ENCODE measurements at regions not wholly inside any gene's neighbourhood (a gene's known extent, or its start where the extent isn't known, plus 50 kb on each side); places are given as distances from the start of the nearest gene placed in this dataset.

DNA sequence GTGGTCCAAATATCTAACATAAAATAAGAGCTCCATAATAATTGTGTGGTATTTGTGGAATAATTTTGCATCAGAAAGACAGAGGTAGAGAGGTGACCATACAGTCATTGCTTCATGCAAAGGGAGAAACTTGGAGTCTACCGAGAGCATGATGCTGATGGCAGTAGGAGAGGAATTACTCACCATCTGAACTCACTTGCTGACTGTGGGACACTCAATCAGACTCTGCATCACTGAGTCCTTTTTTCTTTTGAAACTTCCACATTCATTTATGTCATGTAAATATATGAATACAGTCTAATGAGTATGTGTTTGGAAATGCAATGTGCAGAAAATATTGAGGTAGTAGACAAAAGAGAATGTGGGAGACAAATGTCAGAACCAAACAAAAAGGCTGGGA is 933.8 kb downstream of the REEP3 start:
- Histone ChIP-seq H3K4me1 (ENCODE audit: insufficient read depth, low read length) (no peaks in the 10 kb centered on the region), H3K9ac (ENCODE audit: insufficient read depth, low read depth, low read length) (no peak overlapping the region), H3K79me2 (ENCODE audit: insufficient read depth, low read length) (no peaks in the 10 kb centered on the region), H2AFZ (ENCODE audit: low read length) (no peak overlapping the region), H3K4me3 (replicated peaks in 1 of 3; ENCODE audit: insufficient read depth in 1 of 3, low read depth in 2 of 3, low read length in 3 of 3) (no peak overlapping the region), H4K20me1 (ENCODE audit: insufficient read depth, low read length) (no peaks in the 10 kb centered on the region), H3K27ac (ENCODE audit: extremely low read length, insufficient read depth, low read length) (no peak overlapping the region), H3K27me3 (ENCODE audit: control insufficient read depth in 1 of 2, insufficient read depth in 2 of 2, low read length in 2 of 2) (no peaks in the 10 kb centered on the region), H3K4me2 (ENCODE audit: low read depth, low read length) (no peak overlapping the region), H3K36me3 (replicated peaks in 1 of 2; ENCODE audit: control insufficient read depth in 1 of 2, insufficient read depth in 2 of 2, low read length in 2 of 2) (no peaks in the 10 kb centered on the region), H3K9me3 (ENCODE audit: low read length) (peaks cover 6% of the 10 kb centered on the region; the same call in 1 of the 2 replicates)
- in situ Hi-C loops (cut with HindIII; ENCODE audit: extremely low pct_ligation_motif_present, low pct_unique_long_range_greater_than_20kb): no loop called here
- ATAC-seq (no peak), FAIRE-seq (no peak), DNase-seq (ENCODE audit: low spot score) (no peak)
- WGBS (ENCODE audit: low lambda C conversion rate): 0% methylated on average over 1 of the region's 1 CpG
- CTCF ChIA-PET (ENCODE audit: low intra/inter-chr PET ratio, low total read pairs): no interaction called here
- TF ChIP-seq, protein P1, sequence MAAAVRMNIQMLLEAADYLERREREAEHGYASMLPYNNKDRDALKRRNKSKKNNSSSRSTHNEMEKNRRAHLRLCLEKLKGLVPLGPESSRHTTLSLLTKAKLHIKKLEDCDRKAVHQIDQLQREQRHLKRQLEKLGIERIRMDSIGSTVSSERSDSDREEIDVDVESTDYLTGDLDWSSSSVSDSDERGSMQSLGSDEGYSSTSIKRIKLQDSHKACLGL (CRISPR knock-in tag; IDR thresholded peaks at IDR 0.05): no peak
- TF ChIP-seq ZBTB20 (CRISPR knock-in tag; IDR thresholded peaks at IDR 0.05; ENCODE audit: borderline replicate concordance, low read depth): no peak
- TF ChIP-seq, protein P2, sequence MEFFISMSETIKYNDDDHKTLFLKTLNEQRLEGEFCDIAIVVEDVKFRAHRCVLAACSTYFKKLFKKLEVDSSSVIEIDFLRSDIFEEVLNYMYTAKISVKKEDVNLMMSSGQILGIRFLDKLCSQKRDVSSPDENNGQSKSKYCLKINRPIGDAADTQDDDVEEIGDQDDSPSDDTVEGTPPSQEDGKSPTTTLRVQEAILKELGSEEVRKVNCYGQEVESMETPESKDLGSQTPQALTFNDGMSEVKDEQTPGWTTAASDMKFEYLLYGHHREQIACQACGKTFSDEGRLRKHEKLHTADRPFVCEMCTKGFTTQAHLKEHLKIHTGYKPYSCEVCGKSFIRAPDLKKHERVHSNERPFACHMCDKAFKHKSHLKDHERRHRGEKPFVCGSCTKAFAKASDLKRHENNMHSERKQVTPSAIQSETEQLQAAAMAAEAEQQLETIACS (CRISPR knock-in tag; IDR thresholded peaks at IDR 0.05): no peak
- no peak for TF ChIP-seq MXD4 (CRISPR knock-in tag; IDR thresholded peaks at IDR 0.05)
- TF ChIP-seq ZNF589 (CRISPR knock-in tag; conservative IDR thresholded peaks at IDR 0.05): no peak
- no peak for TF ChIP-seq HCFC1 (IDR thresholded peaks at IDR 0.05; ENCODE audit: low read depth, low read length)
- no peak for TF ChIP-seq HNRNPK (IDR thresholded peaks at IDR 0.05; ENCODE audit: low read depth, low read length, poor library complexity, severe bottlenecking)
- no peak for TF ChIP-seq HNF4G (IDR thresholded peaks at IDR 0.05; ENCODE audit: borderline replicate concordance, low read depth, low read length)
- TF ChIP-seq HNF4G (CRISPR knock-in tag; IDR thresholded peaks at IDR 0.05; ENCODE audit: borderline replicate concordance, low read depth): no peak
- no peak for TF ChIP-seq TCF7L2 (IDR thresholded peaks at IDR 0.05; ENCODE audit: low read depth, low read length)
- no peak for TF ChIP-seq CCDC6 (CRISPR knock-in tag; IDR thresholded peaks at IDR 0.05)
- TF ChIP-seq ZFP41 (CRISPR knock-in tag; IDR thresholded peaks at IDR 0.05; ENCODE audit: borderline replicate concordance): no peak
- TF ChIP-seq, protein P3, sequence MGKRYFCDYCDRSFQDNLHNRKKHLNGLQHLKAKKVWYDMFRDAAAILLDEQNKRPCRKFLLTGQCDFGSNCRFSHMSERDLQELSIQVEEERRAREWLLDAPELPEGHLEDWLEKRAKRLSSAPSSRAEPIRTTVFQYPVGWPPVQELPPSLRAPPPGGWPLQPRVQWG (CRISPR knock-in tag; IDR thresholded peaks at IDR 0.05; ENCODE audit: borderline replicate concordance, low read depth): no peak
- TF ChIP-seq SMC3 (IDR thresholded peaks at IDR 0.05; ENCODE audit: low read length): no peak
- TF ChIP-seq KLF6 (CRISPR knock-in tag; IDR thresholded peaks at IDR 0.05): no peak
- TF ChIP-seq, protein P4, sequence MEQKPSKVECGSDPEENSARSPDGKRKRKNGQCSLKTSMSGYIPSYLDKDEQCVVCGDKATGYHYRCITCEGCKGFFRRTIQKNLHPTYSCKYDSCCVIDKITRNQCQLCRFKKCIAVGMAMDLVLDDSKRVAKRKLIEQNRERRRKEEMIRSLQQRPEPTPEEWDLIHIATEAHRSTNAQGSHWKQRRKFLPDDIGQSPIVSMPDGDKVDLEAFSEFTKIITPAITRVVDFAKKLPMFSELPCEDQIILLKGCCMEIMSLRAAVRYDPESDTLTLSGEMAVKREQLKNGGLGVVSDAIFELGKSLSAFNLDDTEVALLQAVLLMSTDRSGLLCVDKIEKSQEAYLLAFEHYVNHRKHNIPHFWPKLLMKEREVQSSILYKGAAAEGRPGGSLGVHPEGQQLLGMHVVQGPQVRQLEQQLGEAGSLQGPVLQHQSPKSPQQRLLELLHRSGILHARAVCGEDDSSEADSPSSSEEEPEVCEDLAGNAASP (CRISPR knock-in tag; IDR thresholded peaks at IDR 0.05; ENCODE audit: borderline replicate concordance): no peak
- no peak for TF ChIP-seq GZF1 (CRISPR knock-in tag; IDR thresholded peaks at IDR 0.05)
- TF ChIP-seq, protein P5, sequence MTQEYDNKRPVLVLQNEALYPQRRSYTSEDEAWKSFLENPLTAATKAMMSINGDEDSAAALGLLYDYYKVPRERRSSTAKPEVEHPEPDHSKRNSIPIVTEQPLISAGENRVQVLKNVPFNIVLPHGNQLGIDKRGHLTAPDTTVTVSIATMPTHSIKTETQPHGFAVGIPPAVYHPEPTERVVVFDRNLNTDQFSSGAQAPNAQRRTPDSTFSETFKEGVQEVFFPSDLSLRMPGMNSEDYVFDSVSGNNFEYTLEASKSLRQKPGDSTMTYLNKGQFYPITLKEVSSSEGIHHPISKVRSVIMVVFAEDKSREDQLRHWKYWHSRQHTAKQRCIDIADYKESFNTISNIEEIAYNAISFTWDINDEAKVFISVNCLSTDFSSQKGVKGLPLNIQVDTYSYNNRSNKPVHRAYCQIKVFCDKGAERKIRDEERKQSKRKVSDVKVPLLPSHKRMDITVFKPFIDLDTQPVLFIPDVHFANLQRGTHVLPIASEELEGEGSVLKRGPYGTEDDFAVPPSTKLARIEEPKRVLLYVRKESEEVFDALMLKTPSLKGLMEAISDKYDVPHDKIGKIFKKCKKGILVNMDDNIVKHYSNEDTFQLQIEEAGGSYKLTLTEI (CRISPR knock-in tag; conservative IDR thresholded peaks at IDR 0.05): no peak
- POLR2A ChIA-PET: no interaction called here
- no TSS peak for BruUV-seq (replicated peaks)
- intact Hi-C loops (cut with micrococcal nuclease; ENCODE audit: unreplicated experiment): no loop called here

Measured in HepG2 (cell line).